Midbrain (tissue), 1 donor: ENCODE measurements at regions not wholly inside any gene's neighbourhood (a gene's known extent, or its start where the extent isn't known, plus 50 kb on each side); places are given as distances from the start of the nearest gene placed in this dataset.

Experiments used
- DNase-seq: peaks from one replicate; lab custom pipeline; 2025; lab: John Stamatoyannopoulos, UW

DNA sequence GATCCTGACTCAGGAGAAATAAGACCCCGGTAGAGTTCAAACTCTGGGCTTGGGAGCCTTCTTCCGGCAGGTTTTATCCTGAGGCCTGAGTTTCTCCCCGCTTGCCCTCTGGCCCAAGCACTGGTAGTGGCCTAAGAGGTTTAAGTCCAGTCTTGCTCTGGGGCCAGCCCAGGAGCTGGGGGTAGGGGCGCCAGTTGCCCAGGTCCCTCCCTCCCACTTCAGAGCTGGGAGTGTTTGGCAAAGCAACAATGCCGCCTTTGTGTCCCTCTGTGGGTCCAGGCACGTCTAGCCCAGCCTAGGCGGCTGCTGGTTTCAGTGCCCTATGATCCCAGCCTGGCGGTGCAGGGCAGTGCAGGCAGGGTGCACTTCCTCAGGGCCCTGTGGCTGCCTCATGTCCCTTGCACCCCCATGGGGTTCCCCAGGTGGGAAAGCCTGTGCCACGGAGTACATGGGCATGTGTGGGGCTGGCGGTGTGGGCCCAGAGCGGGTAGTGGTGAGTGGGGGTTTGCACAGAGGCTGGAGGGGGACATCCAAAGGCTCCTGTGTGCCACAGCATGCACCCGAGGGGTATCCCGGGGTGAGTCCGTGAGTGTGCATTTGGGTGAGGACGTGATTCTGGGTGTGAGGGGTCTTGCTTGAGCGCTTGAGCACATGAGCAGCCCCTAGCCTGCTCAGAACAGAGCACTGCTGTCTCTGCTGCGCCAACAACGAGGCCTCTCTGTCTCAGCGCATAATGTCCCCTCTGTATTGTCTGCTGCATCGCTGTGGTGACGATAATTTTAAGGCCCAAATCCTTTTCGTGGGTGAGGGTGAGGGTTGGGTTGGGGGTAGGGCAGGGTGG, 61.7 kb upstream of the PSD2 start:
- DNase-seq = peak; percentile 93

- DNase-seq = peak; percentile 72
These were observed 61.1 kb upstream of the PSD2 start for GRCh38 chr5:139734539-139734916.

DNA sequence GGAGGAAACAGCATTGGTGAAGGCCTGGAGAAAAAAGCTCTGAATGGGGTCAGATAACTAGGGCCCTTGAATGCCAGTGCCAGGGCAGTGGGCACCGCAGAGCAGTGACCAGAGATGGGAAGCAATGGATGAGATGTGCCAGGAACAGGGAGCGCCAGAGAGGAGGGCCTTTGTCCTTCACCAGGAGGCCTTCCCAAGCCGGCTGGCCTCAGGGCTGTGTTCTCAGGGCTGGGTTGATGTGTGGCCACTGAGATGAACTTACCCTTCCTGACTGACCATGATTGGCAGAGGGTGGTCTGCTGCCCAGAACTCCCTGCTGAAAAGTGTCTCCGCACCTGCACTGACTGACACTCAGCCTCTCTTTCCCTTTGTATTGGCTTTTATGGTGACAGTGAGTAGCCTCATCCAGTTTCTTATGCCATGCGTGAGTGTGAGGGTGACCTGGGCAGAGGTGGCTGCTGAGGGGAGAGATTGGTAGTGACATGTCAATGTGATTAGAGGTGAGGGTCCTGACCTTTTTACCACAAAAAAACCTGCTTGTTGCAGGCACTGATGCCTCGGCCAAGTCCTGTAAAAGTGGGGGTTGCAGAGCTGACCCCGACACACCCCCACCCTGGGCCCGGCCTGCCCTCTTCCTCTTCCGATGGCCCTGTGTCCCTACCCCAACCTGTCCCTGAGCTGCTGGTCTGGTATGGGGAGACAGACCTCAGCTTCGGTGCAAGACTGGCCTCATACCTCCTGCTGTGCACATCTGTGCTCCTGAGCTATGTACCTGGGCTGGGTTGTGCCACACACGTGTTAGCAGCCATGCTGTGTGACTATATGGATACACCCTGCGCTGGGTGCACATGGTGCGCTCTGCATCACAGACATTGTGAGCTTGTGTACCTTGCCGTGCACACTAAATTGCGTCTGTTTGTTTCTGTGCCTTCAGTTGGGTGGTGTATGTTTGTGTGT, 57.1 kb upstream of the PSD2 start:
- DNase-seq = peak; percentile 31

GRCh38 chr5:139739150-139739974, 56.2 kb upstream of the PSD2 start:
- no peak for DNase-seq

DNA sequence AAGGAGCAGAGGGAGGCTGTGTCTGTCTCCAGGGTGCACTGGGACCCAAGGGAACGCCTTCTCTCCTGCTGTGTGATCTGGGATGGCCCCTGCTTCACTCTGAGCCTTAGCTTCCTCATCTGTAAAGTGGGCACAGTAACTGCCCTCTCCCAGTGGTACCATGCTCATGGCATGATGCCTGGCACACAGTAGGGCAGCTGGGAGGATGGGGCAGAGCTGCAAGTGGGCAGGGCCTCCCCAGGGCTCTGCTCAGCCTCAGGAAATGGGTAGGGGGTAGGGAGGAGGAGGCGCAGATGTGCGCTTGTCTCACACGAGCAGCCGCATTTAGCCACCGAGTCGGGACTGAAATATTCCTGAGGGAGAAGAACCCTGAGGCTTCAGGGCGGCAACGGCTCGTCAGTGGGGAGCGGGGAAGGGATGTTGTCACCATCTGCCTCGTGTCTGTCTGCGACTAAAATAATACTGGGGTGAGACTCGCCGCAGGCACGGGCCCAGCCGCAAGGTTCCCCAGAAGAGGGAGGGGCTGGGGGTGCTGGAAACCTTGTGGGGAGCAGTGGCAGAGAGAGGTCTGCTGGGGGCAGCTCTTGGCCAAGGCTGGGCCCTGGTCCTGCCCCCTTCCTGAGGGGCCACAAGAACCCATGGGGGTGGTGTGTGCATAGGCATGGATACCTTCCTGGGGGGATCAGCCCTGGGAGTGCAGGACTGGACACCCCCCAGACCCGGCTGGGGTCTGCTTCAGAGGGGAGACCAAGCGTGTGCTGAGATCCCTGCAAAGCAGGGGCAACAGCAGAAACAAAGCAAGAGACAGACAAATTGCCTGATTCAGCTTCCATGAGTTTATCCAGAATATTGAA, 55.2 kb upstream of the PSD2 start:
- DNase-seq = no peak

GRCh38 chr5:139740992-139741672, 54.5 kb upstream of the PSD2 start:
- DNase-seq = no peak

DNA sequence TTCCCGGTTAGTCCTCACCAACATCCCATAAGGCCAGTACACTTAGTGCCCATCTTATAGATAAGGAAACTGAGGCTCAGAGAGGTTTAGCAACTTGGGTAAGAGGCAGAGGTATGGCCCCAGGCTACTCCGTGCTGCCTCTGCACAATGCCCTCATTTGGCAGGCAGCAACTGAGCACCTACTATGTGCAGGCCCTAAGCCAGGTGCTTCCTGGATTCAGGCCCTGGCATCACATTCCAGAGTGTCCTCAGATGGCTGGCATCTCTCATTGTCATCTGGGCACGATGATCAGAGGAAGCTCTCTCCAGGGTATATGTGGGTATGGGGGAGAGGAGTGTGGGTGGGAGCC, 53.8 kb upstream of the PSD2 start:
- no peak for DNase-seq

- DNase-seq = no peak
These were observed 53.3 kb upstream of the PSD2 start for GRCh38 chr5:139742173-139742903.

DNA sequence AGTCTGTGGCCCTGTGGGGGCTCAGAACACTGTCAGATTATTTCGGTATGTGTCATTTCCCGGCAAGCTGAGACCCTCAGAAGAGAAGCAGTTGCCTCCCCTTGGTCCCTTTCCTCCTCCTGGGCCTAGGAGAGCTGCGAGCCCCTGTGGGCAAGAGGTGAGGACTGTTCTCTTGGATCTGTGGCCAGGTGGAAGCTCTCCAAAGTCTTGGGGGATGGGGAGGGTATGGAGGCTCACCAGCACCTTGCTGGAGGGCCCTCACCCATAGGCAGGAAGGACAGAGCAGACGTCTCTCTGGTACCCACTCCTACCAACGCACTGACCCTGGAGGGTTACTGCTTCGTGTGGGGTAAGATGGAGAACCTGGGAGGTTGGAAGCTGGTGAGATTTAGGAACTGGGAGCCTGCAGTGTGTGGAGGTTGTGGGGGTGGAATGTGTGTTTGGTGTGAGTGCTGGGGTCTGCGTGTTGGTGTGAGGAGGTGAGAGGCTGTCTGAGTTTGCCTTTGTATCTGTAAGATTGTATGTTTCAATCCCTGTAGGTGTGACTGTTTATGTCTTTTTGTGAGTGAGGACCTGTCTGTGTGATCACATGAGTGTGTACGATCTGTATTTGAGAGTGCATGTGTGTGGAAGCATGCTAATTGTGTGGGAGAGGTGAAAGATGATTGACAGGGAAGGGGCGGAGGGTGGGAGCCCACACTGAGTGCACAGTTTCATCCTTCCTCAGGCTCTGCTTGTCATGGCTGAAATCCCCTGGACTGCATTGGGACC, 52.4 kb upstream of the PSD2 start:
- DNase-seq = no peak

DNA sequence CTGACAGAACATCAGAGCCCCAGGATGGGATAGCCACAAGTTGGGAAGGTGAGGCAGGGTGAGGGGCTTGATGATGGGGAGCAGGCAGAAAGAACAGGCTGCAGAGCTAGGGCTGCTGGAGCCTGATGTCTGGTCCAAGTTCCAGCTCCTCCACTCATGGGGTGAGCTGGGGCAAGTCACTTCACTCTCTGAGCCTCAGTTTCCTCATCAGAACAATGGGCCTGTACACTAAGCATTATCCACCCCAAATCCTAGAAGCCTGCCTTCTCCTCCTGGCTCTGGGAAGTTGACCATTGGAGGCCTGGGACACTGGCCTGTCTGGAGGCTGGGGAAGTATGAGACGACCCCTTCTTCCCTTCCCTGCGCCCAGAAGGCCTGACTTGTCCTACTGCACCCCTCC, 51.8 kb upstream of the PSD2 start:
- DNase-seq = no peak

GRCh38 chr5:139744471-139745131, 51.0 kb upstream of the PSD2 start:
- peak; percentile 56 for DNase-seq

DNA sequence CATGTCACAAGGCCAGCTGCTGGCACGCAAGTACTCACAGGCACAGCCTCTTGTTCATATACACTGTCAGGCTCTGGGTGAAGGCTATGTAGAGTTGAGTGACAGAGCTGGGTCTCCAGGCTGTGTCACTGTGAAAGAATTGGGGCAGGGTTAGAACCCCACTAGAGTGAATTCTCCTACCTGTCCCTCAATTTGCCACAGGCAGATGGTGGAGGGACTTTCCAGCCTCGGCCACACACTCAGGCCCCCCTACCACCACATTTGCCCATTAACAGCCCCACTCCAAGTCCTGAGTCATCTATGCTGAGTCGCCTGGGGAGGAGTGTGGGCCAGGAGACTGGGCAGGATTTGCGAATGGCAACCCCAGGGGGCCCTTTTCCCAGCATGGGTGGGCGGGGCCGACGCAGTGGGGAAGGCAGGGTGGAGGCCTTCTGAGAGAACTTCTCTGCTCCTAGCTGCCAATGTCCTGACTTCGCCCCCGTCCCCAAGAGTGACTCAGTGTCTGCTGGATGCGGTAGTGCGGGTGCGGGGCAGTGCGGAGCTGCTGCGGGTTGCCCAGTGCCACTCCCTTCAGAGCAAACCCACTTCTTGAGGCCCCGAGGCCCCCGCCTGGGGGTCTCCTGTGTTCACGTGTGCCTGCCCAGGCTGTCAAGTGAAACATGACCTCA, 50.3 kb upstream of the PSD2 start:
- peak; percentile 33 for DNase-seq

DNA sequence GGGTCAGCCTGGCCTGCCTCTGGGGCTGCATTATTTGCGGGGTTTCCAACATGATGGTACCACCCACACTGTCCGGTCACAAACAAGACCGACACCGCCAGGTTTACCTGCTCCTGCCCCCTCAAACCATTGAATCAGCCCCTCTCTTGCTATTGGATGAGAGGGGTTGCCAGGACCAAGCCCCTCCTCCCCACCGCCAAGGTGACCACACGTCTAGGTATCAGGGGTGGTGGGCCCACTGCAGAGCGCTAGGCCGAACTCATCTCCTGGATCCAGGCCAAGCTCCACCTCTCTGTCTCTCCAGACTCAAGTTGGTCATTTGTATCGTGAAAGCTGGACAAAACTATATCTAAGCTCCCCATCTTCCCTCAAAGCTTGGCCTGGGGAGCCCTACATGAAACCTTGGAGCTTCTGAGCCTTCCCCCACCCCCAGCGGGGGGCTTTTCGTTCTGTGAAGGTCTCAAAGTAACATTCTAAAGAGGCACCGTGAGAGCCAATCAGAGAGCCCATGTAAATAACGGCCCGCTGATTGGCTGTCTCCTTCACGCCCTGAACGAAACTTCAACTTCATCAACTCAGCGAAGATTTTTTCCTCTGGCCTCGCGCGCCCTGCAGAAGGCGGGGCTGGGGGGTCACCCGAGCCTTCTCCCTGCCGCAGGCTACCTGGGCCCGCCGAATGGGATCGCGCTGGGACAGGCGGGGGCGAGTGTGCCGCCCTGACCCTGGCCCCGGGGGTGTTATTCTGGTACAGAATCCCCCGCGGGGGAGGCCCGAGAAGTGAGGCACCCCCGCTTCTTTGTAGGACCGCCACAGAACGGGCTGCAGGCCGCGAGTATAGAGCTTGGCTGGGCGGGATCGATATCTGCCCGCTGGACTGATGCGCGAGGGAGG, 49.6 kb upstream of the PSD2 start:
- DNase-seq = peak; percentile 72
